Progenitor cell of endocrine pancreas (in vitro differentiated cells): ENCODE measurements at regions not wholly inside any gene's neighbourhood (a gene's known extent, or its start where the extent isn't known, plus 50 kb on each side); places are given as distances from the start of the nearest gene placed in this dataset.

Experiments
- DNase-seq: peaks from one replicate; pipeline ENCODE4 v3.0.0; 2021; ENCODE audit warnings: low spot score; ENCODE audit not compliant: unreplicated experiment
- H3K27ac Mint-ChIP-seq: 2 replicates; pipeline ENCODE4 v1.8.0; 2021; ENCODE audit warnings: mild to moderate bottlenecking, moderate library complexity, mixed read lengths
- H3K27me3 Mint-ChIP-seq: 2 replicates; pipeline ENCODE4 v1.8.0; 2021; ENCODE audit warnings: mixed read lengths
- H3K36me3 Mint-ChIP-seq: 2 replicates; pipeline ENCODE4 v1.8.0; 2022; ENCODE audit warnings: mixed read lengths; ENCODE audit not compliant: insufficient read depth
- H3K4me1 Mint-ChIP-seq: 2 replicates; pipeline ENCODE4 v1.8.0; 2021; ENCODE audit warnings: low read depth, mixed read lengths
- H3K4me3 Mint-ChIP-seq: 2 replicates; pipeline ENCODE4 v1.8.0; 2021; ENCODE audit warnings: low read depth, mild to moderate bottlenecking, moderate library complexity, mixed read lengths
- H3K9me3 Mint-ChIP-seq: 2 replicates; pipeline ENCODE4 v1.8.0; 2021; ENCODE audit warnings: low read depth, mixed read lengths
- TF ChIP-seq, protein P1 (sequence below): fragments of 200-600 bp; sonication (generic); IDR thresholded peaks from one replicate; pipeline ENCODE4 v1.5.0; 2021; ENCODE audit warnings: antibody characterized with exemption, mild to moderate bottlenecking; ENCODE audit not compliant: unreplicated experiment

GRCh38 chr14:37894463-37894862, 299.0 kb downstream of the TTC6 start:
- Mint-ChIP-seq H3K36me3 (peaks cover 11% of the 10 kb centered on the region), H3K4me1 (peaks cover 6% of the 10 kb centered on the region), H3K27me3 (no peaks in the 10 kb centered on the region), H3K9me3 (peaks cover 6% of the 10 kb centered on the region), H3K4me3 (no peak overlapping the region), H3K27ac (no peak overlapping the region)
- TF ChIP-seq, protein P1, sequence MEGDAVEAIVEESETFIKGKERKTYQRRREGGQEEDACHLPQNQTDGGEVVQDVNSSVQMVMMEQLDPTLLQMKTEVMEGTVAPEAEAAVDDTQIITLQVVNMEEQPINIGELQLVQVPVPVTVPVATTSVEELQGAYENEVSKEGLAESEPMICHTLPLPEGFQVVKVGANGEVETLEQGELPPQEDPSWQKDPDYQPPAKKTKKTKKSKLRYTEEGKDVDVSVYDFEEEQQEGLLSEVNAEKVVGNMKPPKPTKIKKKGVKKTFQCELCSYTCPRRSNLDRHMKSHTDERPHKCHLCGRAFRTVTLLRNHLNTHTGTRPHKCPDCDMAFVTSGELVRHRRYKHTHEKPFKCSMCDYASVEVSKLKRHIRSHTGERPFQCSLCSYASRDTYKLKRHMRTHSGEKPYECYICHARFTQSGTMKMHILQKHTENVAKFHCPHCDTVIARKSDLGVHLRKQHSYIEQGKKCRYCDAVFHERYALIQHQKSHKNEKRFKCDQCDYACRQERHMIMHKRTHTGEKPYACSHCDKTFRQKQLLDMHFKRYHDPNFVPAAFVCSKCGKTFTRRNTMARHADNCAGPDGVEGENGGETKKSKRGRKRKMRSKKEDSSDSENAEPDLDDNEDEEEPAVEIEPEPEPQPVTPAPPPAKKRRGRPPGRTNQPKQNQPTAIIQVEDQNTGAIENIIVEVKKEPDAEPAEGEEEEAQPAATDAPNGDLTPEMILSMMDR, result no peak
- DNase-seq, result no peak

- peaks cover 14% of the 10 kb centered on the region for H3K27me3 Mint-ChIP-seq
- DNase-seq, result no peak
- peaks cover 5% of the 10 kb centered on the region for H3K4me1 Mint-ChIP-seq
- H3K36me3 Mint-ChIP-seq, result no peaks in the 10 kb centered on the region
- no peak overlapping the region for H3K27ac Mint-ChIP-seq
- no peak overlapping the region for H3K4me3 Mint-ChIP-seq
- TF ChIP-seq, protein P1, result no peak
- H3K9me3 Mint-ChIP-seq, result no peaks in the 10 kb centered on the region
These were observed 303.9 kb downstream of the TTC6 start for GRCh38 chr14:37899365-37899764.

DNA sequence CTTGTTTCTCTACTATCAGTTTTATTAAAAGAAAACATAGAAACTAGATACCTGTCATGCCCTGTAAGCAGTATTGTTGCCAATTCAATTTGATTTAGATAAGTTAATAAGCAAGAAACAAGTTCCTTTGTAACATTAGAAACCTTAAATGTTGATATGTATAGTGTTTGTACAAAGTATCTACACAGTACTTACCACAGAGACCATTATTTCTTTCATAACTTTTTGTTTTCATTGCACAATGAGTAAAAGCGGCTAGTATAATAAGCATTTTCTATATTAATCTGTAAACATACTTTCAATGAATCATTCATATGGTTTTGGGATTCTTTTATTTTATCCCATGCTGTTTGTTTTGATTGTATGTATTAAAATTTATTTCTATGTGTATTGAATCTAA, 305.1 kb downstream of the TTC6 start:
- H3K4me3 Mint-ChIP-seq, result no peak overlapping the region
- DNase-seq, result no peak
- H3K27me3 Mint-ChIP-seq, result peaks cover 14% of the 10 kb centered on the region
- H3K36me3 Mint-ChIP-seq, result no peaks in the 10 kb centered on the region
- H3K4me1 Mint-ChIP-seq, result peaks cover 9% of the 10 kb centered on the region
- TF ChIP-seq, protein P1, result no peak
- H3K9me3 Mint-ChIP-seq, result no peaks in the 10 kb centered on the region
- H3K27ac Mint-ChIP-seq, result no peak overlapping the region

DNA sequence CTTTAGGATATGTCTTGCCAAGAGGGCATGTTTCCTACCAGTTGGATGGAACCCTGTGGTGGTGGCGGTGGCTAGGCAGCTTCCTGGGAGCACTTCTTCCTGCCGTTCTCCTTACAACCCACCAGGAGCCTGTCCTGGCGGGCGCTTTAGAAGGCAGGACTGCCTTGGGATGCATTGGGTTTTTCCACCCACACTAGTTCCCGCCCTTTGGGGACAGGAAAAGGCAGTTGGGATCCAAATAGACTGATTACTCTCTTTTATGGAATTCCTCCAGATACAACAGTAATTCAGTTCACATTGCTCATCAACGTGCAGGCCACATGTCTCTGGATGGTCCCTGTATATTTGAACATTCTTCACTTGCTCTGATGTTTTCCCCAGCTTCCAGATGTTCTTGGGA, 305.7 kb upstream of the SSTR1 start:
- no peak overlapping the region for H3K27ac Mint-ChIP-seq
- peaks cover 3% of the 10 kb centered on the region for H3K36me3 Mint-ChIP-seq
- H3K27me3 Mint-ChIP-seq, result peaks cover 14% of the 10 kb centered on the region
- peaks cover 4% of the 10 kb centered on the region for H3K9me3 Mint-ChIP-seq
- no peak overlapping the region for H3K4me3 Mint-ChIP-seq
- H3K4me1 Mint-ChIP-seq, result peaks cover 9% of the 10 kb centered on the region
- no peak for DNase-seq
- TF ChIP-seq, protein P1, result no peak

GRCh38 chr14:37903343-37904191, 304.1 kb upstream of the SSTR1 start:
- Mint-ChIP-seq H3K9me3 (peaks cover 7% of the 10 kb centered on the region), H3K36me3 (peaks cover 3% of the 10 kb centered on the region), H3K4me1 (peaks cover 9% of the 10 kb centered on the region), H3K27ac (no peak overlapping the region), H3K27me3 (peaks cover 14% of the 10 kb centered on the region), H3K4me3 (no peak overlapping the region)
- TF ChIP-seq, protein P1, result peak; percentile 83
- DNase-seq, result no peak
